Naive thymus-derived CD4-positive, alpha-beta T cell (primary cell): ENCODE measurements at regions not wholly inside any gene's neighbourhood (a gene's known extent, or its start where the extent isn't known, plus 50 kb on each side); places are given as distances from the start of the nearest gene placed in this dataset.

Experiments
- ATAC-seq: fragments of 150-1000 bp; cut with Tn5 transposase; 2 replicates; pipeline ENCODE4 v1.10.0; 2021; ENCODE audit warnings: mild to moderate bottlenecking, moderate library complexity
- CTCF ChIA-PET: fragments of 350-600 bp; sonication (Branson Sonifier 250); formaldehyde crosslinking; loops from one replicate; lab custom pipeline; 2021; ENCODE audit warnings: antibody characterized with exemption; lab: Charles Lee
- POLR2A ChIA-PET: fragments of 350-600 bp; sonication (Branson Sonifier 250); formaldehyde crosslinking; loops from one replicate; lab custom pipeline; 2021; ENCODE audit warnings: antibody characterized with exemption, inconsistent platforms; lab: Charles Lee
- DNase-seq, 9 donors: peaks; one replicate each; pipeline versions ENCODE4 v3.0.0 to v3.0.0-alpha.2; 2020 to 2022; ENCODE audit warnings: mixed read lengths in 1 of 9
- H3K27ac ChIP-seq: one replicate; pipeline ENCODE4 v1.7.0; 2013; ENCODE audit warnings: mild to moderate bottlenecking, low read depth, low read length, moderate library complexity
- H3K27me3 ChIP-seq, 2 donors: one replicate each; pipeline ENCODE4 v1.7.0; 2013; ENCODE audit warnings: low read length in 2 of 2, mild to moderate bottlenecking in 2 of 2, moderate library complexity in 2 of 2; ENCODE audit not compliant: control insufficient read depth in 2 of 2, insufficient read depth in 2 of 2
- H3K36me3 ChIP-seq, 3 experiments: 1 replicate in 2 of 3; 2 replicates in 1 of 3; pipeline ENCODE4 v1.7.0; 2013; ENCODE audit warnings: low read length in 3 of 3, mild to moderate bottlenecking in 3 of 3, moderate library complexity in 1 of 3; ENCODE audit not compliant: insufficient read depth in 3 of 3, control insufficient read depth in 2 of 3
- H3K4me1 ChIP-seq, 2 donors: one replicate each; pipeline ENCODE4 v1.7.0; 2013; ENCODE audit warnings: low read length in 2 of 2, mild to moderate bottlenecking in 2 of 2, moderate library complexity in 1 of 2; ENCODE audit not compliant: control insufficient read depth in 2 of 2, insufficient read depth in 2 of 2
- H3K4me3 ChIP-seq: 2 replicates; pipeline ENCODE4 v1.7.0; 2013; ENCODE audit warnings: mild to moderate bottlenecking, low read length
- H3K9me3 ChIP-seq, 3 experiments: 1 replicate in 2 of 3; 2 replicates in 1 of 3; pipeline ENCODE4 v1.7.0; 2013; ENCODE audit warnings: low read length in 3 of 3; ENCODE audit not compliant: control insufficient read depth in 2 of 3
- H3K27ac Mint-ChIP-seq, 9 donors: one replicate each; pipeline ENCODE4 v1.8.0; 2020 to 2022; ENCODE audit warnings: mixed read lengths in 9 of 9, mild to moderate bottlenecking in 8 of 9, moderate library complexity in 5 of 9, inconsistent platforms in 2 of 9
- H3K27me3 Mint-ChIP-seq, 5 donors: one replicate each; pipeline ENCODE4 v1.8.0; 2021 to 2022; ENCODE audit warnings: mixed read lengths in 5 of 5, mild to moderate bottlenecking in 1 of 5
- H3K36me3 Mint-ChIP-seq, 5 donors: one replicate each; pipeline ENCODE4 v1.8.0; 2020 to 2022; ENCODE audit warnings: mixed read lengths in 5 of 5, mild to moderate bottlenecking in 3 of 5, inconsistent platforms in 1 of 5
- H3K4me1 Mint-ChIP-seq, 7 donors: one replicate each; pipeline ENCODE4 v1.8.0; 2020 to 2022; ENCODE audit warnings: mixed read lengths in 7 of 7, mild to moderate bottlenecking in 3 of 7, inconsistent platforms in 1 of 7
- H3K4me3 Mint-ChIP-seq, 10 donors: one replicate each; pipeline ENCODE4 v1.8.0; 2020 to 2022; ENCODE audit warnings: mild to moderate bottlenecking in 10 of 10, mixed read lengths in 10 of 10, moderate library complexity in 6 of 10, inconsistent platforms in 2 of 10
- H3K9me3 Mint-ChIP-seq, 11 donors: one replicate each; pipeline ENCODE4 v1.8.0; 2020 to 2022; ENCODE audit warnings: mixed read lengths in 11 of 11, mild to moderate bottlenecking in 4 of 11, inconsistent platforms in 1 of 11, moderate library complexity in 1 of 11
- intact Hi-C, 2 donors: fragments of 100-400 bp; cut with micrococcal nuclease; formaldehyde crosslinking; loops; one replicate each; pipeline ENCODE4 v1.15.1; 2023

DNA sequence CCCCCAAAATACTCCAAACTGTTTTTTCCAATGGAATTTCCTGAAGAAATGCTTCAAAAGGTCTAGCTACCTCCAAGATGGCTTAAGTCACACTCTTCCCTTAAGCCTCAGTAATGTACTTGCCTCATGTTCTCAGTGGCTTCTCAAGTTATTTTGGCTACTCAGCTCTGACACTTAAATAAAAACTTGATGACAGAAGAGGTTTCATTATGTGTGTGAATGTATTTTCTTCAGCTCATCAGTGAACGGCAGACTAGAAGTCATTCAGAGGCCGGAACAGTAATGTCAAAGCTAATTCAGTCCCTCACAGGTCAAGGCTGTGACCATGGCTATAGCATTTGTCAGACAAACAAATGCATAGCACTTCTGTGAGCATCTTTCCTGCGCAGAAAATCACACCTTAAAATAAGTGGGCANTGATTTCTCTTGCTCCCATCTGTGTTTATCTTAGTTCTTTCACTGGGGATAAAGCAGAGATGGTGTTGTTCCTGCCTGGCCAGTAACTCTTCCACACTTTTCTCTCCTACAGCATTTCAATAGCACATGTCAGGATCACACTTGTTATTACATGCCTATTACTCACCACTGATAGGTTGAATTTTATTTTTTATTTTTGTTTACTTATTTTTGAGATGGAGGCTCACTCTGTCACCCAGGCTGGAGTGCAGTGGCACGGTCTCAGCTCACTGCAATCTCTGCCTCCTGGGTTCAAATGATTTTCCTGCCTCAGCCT lies 68.5 kb upstream of the PLCL2 start:
- H3K36me3 ChIP-seq = no peaks in the 10 kb centered on the region
- ATAC-seq (no peak), DNase-seq (no peak)
- Mint-ChIP-seq H3K36me3 (peaks cover 0 to 9% (median 5%) of the 10 kb centered on the region in 5 donors), H3K4me1 (peaks cover 3 to 17% (median 12%) of the 10 kb centered on the region in 7 donors), H3K27me3 (peaks cover 0 to 9% (median 0%) of the 10 kb centered on the region in 5 donors), H3K27ac (no peak overlapping the region), H3K4me3 (no peak overlapping the region), H3K9me3 (peaks cover 0 to 23% (median 4%) of the 10 kb centered on the region in 11 donors)
- CTCF ChIA-PET = interaction anchor here (0.6 to 0.7 kb wide), 3 partner anchors 8 to 349 kb away, joined by 3 read pairs; no protein-coding TSS in a partner anchor
- no peak overlapping the region for H3K27ac ChIP-seq
- no peaks in the 10 kb centered on the region for H3K27me3 ChIP-seq
- H3K9me3 ChIP-seq = no peaks in the 10 kb centered on the region
- peaks cover 4% of the 10 kb centered on the region in 2 donors for H3K4me1 ChIP-seq
- intact Hi-C loops = no loop called here
- POLR2A ChIA-PET = interaction anchor here (0.6 kb wide), 1 partner anchor 398 kb away, joined by 3 read pairs; no protein-coding TSS in a partner anchor
- H3K4me3 ChIP-seq = no peak overlapping the region

DNA sequence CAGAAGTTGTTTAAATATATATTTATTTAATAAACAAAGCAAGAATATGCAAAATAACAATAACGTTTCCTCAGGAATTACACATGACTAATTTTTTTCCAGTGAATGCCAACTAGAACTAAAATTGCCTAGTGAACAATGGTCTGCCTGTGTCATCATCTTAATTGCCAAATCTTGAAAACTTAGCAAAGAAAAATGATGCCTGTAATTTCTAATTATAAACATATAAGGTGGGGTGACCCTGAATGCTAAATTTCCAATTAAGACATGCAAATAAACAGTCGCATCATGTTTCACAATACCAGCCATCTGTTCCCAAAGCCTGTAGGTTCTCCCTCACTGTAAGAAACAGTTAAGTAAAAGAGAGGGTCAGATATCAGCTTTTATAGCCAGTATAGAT lies 67.6 kb upstream of the PLCL2 start:
- ATAC-seq (no peak), DNase-seq (no peak)
- POLR2A ChIA-PET = interaction anchor here (0.6 kb wide), 1 partner anchor 397 kb away, joined by 3 read pairs; no protein-coding TSS in a partner anchor
- no peak overlapping the region for H3K27ac Mint-ChIP-seq
- H3K4me3 ChIP-seq = no peak overlapping the region
- H3K4me1 Mint-ChIP-seq = peaks cover under 1 to 15% (median 9%) of the 10 kb centered on the region in 7 donors
- H3K27me3 Mint-ChIP-seq = peaks cover 0 to 11% (median 0%) of the 10 kb centered on the region in 5 donors
- intact Hi-C loops = no loop called here
- no peak overlapping the region for H3K27ac ChIP-seq
- H3K36me3 ChIP-seq = no peaks in the 10 kb centered on the region
- H3K4me1 ChIP-seq = no peaks in the 10 kb centered on the region
- H3K36me3 Mint-ChIP-seq = peaks cover 0 to 9% (median 5%) of the 10 kb centered on the region in 5 donors
- H3K4me3 Mint-ChIP-seq = no peak overlapping the region
- peaks cover 0 to 23% (median 4%) of the 10 kb centered on the region in 11 donors for H3K9me3 Mint-ChIP-seq
- no peaks in the 10 kb centered on the region for H3K9me3 ChIP-seq
- CTCF ChIA-PET = no interaction called here
- H3K27me3 ChIP-seq = no peaks in the 10 kb centered on the region

- Histone ChIP-seq H3K4me3 (no peak overlapping the region), H3K27ac (no peak overlapping the region), H3K9me3 (no peaks in the 10 kb centered on the region), H3K27me3 (no peaks in the 10 kb centered on the region), H3K4me1 (peaks cover 0 to 1% of the 10 kb centered on the region in 2 donors), H3K36me3 (no peaks in the 10 kb centered on the region)
- ATAC-seq (no peak), DNase-seq (no peak)
- Mint-ChIP-seq H3K36me3 (peaks cover 0 to 9% (median 5%) of the 10 kb centered on the region in 5 donors), H3K9me3 (peaks cover 0 to 23% (median 4%) of the 10 kb centered on the region in 11 donors), H3K4me3 (no peak overlapping the region), H3K4me1 (peaks cover 2 to 21% (median 14%) of the 10 kb centered on the region in 7 donors), H3K27ac (no peak overlapping the region), H3K27me3 (peaks cover 0 to 10% (median 0%) of the 10 kb centered on the region in 5 donors)
- ChIA-PET CTCF (no interaction called here), POLR2A (no interaction called here)
- intact Hi-C loops = no loop called here
Observed at GRCh38 chr3:16818194-16818593, 66.6 kb upstream of the PLCL2 start.

- intact Hi-C loops = no loop called here
- Mint-ChIP-seq H3K9me3 (peaks cover 0 to 23% (median 5%) of the 10 kb centered on the region in 11 donors), H3K27ac (no peak overlapping the region), H3K27me3 (peaks cover 0 to 10% (median 0%) of the 10 kb centered on the region in 5 donors), H3K4me3 (no peak overlapping the region), H3K4me1 (peaks cover 8 to 28% (median 22%) of the 10 kb centered on the region in 7 donors), H3K36me3 (peaks cover 0 to 9% (median 5%) of the 10 kb centered on the region in 5 donors)
- Histone ChIP-seq H3K9me3 (no peaks in the 10 kb centered on the region), H3K27ac (no peak overlapping the region), H3K4me3 (no peak overlapping the region), H3K27me3 (no peaks in the 10 kb centered on the region), H3K4me1 (peaks cover 7 to 9% of the 10 kb centered on the region in 2 donors), H3K36me3 (no peaks in the 10 kb centered on the region)
- ChIA-PET POLR2A (no interaction called here), CTCF (no interaction called here)
- no peak for DNase-seq
- ATAC-seq = no peak
Observed at GRCh38 chr3:16818945-16819344, 65.8 kb upstream of the PLCL2 start.

DNA sequence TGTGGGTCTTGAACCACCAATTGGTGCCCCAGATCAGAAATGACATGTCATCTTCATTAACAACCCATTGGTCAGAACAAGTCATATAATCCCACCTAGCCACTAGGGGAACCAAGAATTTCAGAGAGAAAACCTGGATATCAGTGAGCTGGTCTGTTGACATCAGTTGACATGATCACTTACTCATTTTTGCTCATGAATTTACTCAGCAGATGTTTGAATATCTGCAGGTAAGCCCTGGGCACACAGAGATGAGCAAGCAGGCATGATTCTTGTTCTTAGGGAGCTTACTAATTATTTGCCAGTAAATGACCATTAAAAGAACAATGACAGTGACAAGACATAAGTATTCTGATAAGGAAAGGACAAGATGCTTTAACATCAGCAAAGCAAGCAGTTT lies 64.3 kb upstream of the PLCL2 start:
- peaks cover 0 to 8% (median 4%) of the 10 kb centered on the region in 5 donors for H3K36me3 Mint-ChIP-seq
- POLR2A ChIA-PET = interaction anchor here (0.7 kb wide), 1 partner anchor 29 kb away, joined by 3 read pairs; no protein-coding TSS in a partner anchor
- CTCF ChIA-PET = no interaction called here
- H3K27ac Mint-ChIP-seq = no peak overlapping the region
- H3K9me3 Mint-ChIP-seq = peaks cover 0 to 23% (median 0%) of the 10 kb centered on the region in 11 donors
- peaks cover 17 to 43% (median 34%) of the 10 kb centered on the region in 7 donors for H3K4me1 Mint-ChIP-seq
- no peak overlapping the region for H3K4me3 ChIP-seq
- DNase-seq = no peak
- H3K4me1 ChIP-seq = peaks cover 17 to 23% of the 10 kb centered on the region in 2 donors
- no peaks in the 10 kb centered on the region for H3K36me3 ChIP-seq
- H3K27ac ChIP-seq = no peak overlapping the region
- peaks cover 0 to 18% (median 0%) of the 10 kb centered on the region in 5 donors for H3K27me3 Mint-ChIP-seq
- no peaks in the 10 kb centered on the region for H3K27me3 ChIP-seq
- no peaks in the 10 kb centered on the region for H3K9me3 ChIP-seq
- no peak overlapping the region for H3K4me3 Mint-ChIP-seq
- intact Hi-C loops = no loop called here
- ATAC-seq = no peak

DNA sequence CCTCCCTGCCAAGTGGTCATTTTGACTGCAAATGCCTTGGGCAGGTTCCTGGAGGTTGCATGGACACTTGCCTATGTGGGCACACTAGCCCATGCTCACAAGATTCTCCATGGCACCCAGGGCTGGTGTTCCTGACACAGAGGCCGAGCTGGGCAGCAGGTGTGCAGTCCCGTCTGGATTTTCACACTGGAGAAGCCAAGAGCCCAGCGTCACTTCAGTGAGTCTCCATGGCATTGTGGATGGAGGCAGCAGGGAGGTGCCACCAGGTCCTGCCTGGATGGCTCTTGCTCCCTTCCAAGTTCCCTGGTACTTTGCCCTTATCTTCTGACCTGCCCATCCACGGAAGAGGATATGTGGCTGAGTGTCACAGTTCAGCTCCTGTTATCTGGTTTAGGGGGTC lies 63.7 kb upstream of the PLCL2 start:
- H3K36me3 ChIP-seq = no peaks in the 10 kb centered on the region
- Mint-ChIP-seq H3K4me1 (peaks cover 17 to 48% (median 34%) of the 10 kb centered on the region in 7 donors), H3K9me3 (peaks cover 0 to 23% (median 0%) of the 10 kb centered on the region in 11 donors), H3K4me3 (no peak overlapping the region), H3K27ac (no peak overlapping the region), H3K27me3 (peaks cover 0 to 22% (median 0%) of the 10 kb centered on the region in 5 donors), H3K36me3 (peaks cover 0 to 8% (median 4%) of the 10 kb centered on the region in 5 donors)
- DNase-seq (no peak), ATAC-seq (no peak)
- ChIA-PET CTCF (no interaction called here), POLR2A (interaction anchor here (0.7 to 1.1 kb wide), 2 partner anchors 13 to 28 kb away, joined by 3 read pairs; no protein-coding TSS in a partner anchor)
- H3K9me3 ChIP-seq = no peaks in the 10 kb centered on the region
- no peak overlapping the region for H3K27ac ChIP-seq
- intact Hi-C loops = no loop called here
- H3K4me3 ChIP-seq = no peak overlapping the region
- H3K27me3 ChIP-seq = no peaks in the 10 kb centered on the region
- H3K4me1 ChIP-seq = peaks cover 17 to 23% of the 10 kb centered on the region in 2 donors
